Tibial artery (tissue), 4 donors: ENCODE measurements at regions not wholly inside any gene's neighbourhood (a gene's known extent, or its start where the extent isn't known, plus 50 kb on each side); places are given as distances from the start of the nearest gene placed in this dataset.

Source experiments
- DNase-seq, 2 donors: peaks; one replicate each; pipeline ENCODE4 v3.0.0-alpha.2; 2019
- H3K27ac ChIP-seq, 2 donors: fragments of 200-600 bp; sonication (generic) in 1 of 2; 1 replicate in 1 of 2; 2 replicates in 1 of 2; pipeline ENCODE4 v1.5.1; 2018 to 2019; ENCODE audit warnings: mild to moderate bottlenecking in 1 of 2
- H3K27me3 ChIP-seq, 2 donors: fragments of 200-600 bp; sonication (generic) in 1 of 2; one replicate each; pipeline versions ENCODE4 v1.5.1 to v1.6.0; 2016 to 2019
- H3K36me3 ChIP-seq, 3 donors: fragments of 200-600 bp; sonication (generic) in 2 of 3; one replicate each; pipeline ENCODE4 v1.5.1; 2016 to 2019; ENCODE audit warnings: mild to moderate bottlenecking in 2 of 3
- H3K4me1 ChIP-seq, 4 donors: fragments of 200-600 bp; sonication (generic) in 2 of 4; 1 replicate in 3 of 4; 2 replicates in 1 of 4; pipeline ENCODE4 v1.5.1; 2016 to 2019
- H3K4me3 ChIP-seq, 2 donors: fragments of 200-600 bp; sonication (generic) in 1 of 2; 1 replicate in 1 of 2; 2 replicates in 1 of 2; pipeline ENCODE4 v1.5.1; 2018 to 2019; ENCODE audit warnings: mild to moderate bottlenecking in 2 of 2
- H3K9me3 ChIP-seq, 3 donors: fragments of 200-600 bp; sonication (generic) in 1 of 3; one replicate each; pipeline ENCODE4 v1.5.1; 2016 to 2019
- CTCF ChIP-seq, 2 experiments: fragments of 200-600 bp in 1 of 2; fragments of 450-650 bp in 1 of 2; IDR thresholded peaks; one replicate each; pipeline ENCODE4 v1.5.1; 2017 to 2019; ENCODE audit warnings: antibody characterized with exemption in 2 of 2, mild to moderate bottlenecking in 1 of 2, moderate library complexity in 1 of 2
- intact Hi-C: fragments of 100-400 bp; cut with DNase I; formaldehyde crosslinking; loops from one replicate; pipeline ENCODE4 v1.15.0; 2023; ENCODE audit warnings: low total_unique reads

- Histone ChIP-seq H3K36me3 (no peaks in the 10 kb centered on the region), H3K9me3 (no peaks in the 10 kb centered on the region), H3K4me3 (no peak overlapping the region), H3K4me1 (no peaks in the 10 kb centered on the region), H3K27me3 (no peaks in the 10 kb centered on the region), H3K27ac (no peak overlapping the region)
- no peak for TF ChIP-seq CTCF (IDR thresholded peaks at IDR 0.05)
- no peak for DNase-seq
- intact Hi-C loops: no loop called here
Observed at GRCh38 chr19:31513841-31514240, 164.6 kb upstream of the TSHZ3 start.

GRCh38 chr19:31515931-31516330, 166.7 kb upstream of the TSHZ3 start:
- TF ChIP-seq CTCF (IDR thresholded peaks at IDR 0.05): no peak
- H3K36me3 ChIP-seq: no peaks in the 10 kb centered on the region
- H3K27ac ChIP-seq: no peak overlapping the region
- no peaks in the 10 kb centered on the region for H3K4me1 ChIP-seq
- H3K4me3 ChIP-seq: no peak overlapping the region
- H3K27me3 ChIP-seq: no peaks in the 10 kb centered on the region
- no peaks in the 10 kb centered on the region for H3K9me3 ChIP-seq
- no peak for DNase-seq
- intact Hi-C loops: no loop called here

GRCh38 chr19:31516756-31517155, 167.5 kb upstream of the TSHZ3 start:
- Histone ChIP-seq H3K27me3 (no peaks in the 10 kb centered on the region), H3K27ac (no peak overlapping the region), H3K4me3 (no peak overlapping the region), H3K9me3 (no peaks in the 10 kb centered on the region), H3K36me3 (no peaks in the 10 kb centered on the region), H3K4me1 (no peaks in the 10 kb centered on the region)
- no peak for TF ChIP-seq CTCF (IDR thresholded peaks at IDR 0.05)
- DNase-seq: no peak
- intact Hi-C loops: no loop called here

- DNase-seq: no peak
- intact Hi-C loops: no loop called here
- H3K27me3 ChIP-seq: no peaks in the 10 kb centered on the region
Observed at GRCh38 chr19:31517224-31518180, 168.3 kb upstream of the TSHZ3 start.

GRCh38 chr19:31518216-31519020, 169.2 kb upstream of the TSHZ3 start:
- Histone ChIP-seq H3K36me3 (no peaks in the 10 kb centered on the region), H3K4me3 (no peak overlapping the region), H3K27me3 (no peaks in the 10 kb centered on the region), H3K4me1 (no peaks in the 10 kb centered on the region), H3K9me3 (no peaks in the 10 kb centered on the region), H3K27ac (no peak overlapping the region)
- TF ChIP-seq CTCF (IDR thresholded peaks at IDR 0.05): no peak
- DNase-seq: no peak
- intact Hi-C loops: no loop called here

More at GRCh38 chr19:31517224-31518180, 168.3 kb upstream of the TSHZ3 start:
- Histone ChIP-seq H3K4me3 (no peak overlapping the region), H3K36me3 (no peaks in the 10 kb centered on the region), H3K4me1 (no peaks in the 10 kb centered on the region), H3K9me3 (no peaks in the 10 kb centered on the region), H3K27ac (no peak overlapping the region)
- no peak for TF ChIP-seq CTCF (IDR thresholded peaks at IDR 0.05)
